HCT116 (cell line): ENCODE measurements at regions not wholly inside any gene's neighbourhood (a gene's known extent, or its start where the extent isn't known, plus 50 kb on each side); places are given as distances from the start of the nearest gene placed in this dataset.

Experiments used
- ATAC-seq: fragments of 200-7000 bp; cut with Tn5 transposase; 2 replicates; pipeline ENCODE4 v1.9.1; 2020; ENCODE audit warnings: mild to moderate bottlenecking, moderate library complexity
- BruUV-seq: library from RNA; stranded (reverse); fragments of 400-500 nt; replicated peaks from 2 replicates; lab custom pipeline; 2021; lab: Mats Ljungman, UMichigan
- CTCF ChIA-PET: fragments of 300-600 bp; sonication (Branson Sonifier 250); formaldehyde crosslinking; loops from one replicate; lab custom pipeline; 2021; ENCODE audit warnings: antibody characterized with exemption; lab: Charles Lee
- POLR2A ChIA-PET: fragments of 300-600, 350-600 bp; sonication (Branson Sonifier 250); formaldehyde crosslinking; loops from one replicate; lab custom pipeline; 2021; ENCODE audit warnings: antibody characterized with exemption; lab: Charles Lee
- RAD21 ChIA-PET, 2 experiments: fragments of 300-600 bp; sonication (Branson Sonifier 250); formaldehyde crosslinking; loops; one replicate each; lab custom pipeline; 2023; ENCODE audit warnings: low total read pairs in 2 of 2; ENCODE audit not compliant: uncharacterized antibody in 2 of 2, unreplicated experiment in 2 of 2, low non-redundant PET in 1 of 2; lab: Charles Lee
- DNase-seq: peaks from one replicate; pipeline ENCODE4 v3.0.0-alpha.2; 2010; ENCODE audit warnings: low read depth, low spot score
- H2AFZ ChIP-seq: fragments of 200-600 bp; shearing (Covaris generic), sonication (generic); 2 replicates; pipeline ENCODE4 v1.6.1; 2017; ENCODE audit warnings: low read depth, mixed run types, mixed read lengths, antibody characterized with exemption, low read length; ENCODE audit not compliant: poor library complexity, severe bottlenecking
- H3K27ac ChIP-seq: 2 replicates; pipeline ENCODE4 v1.5.1; 2012; ENCODE audit warnings: low read depth, low read length
- H3K27me3 ChIP-seq: fragments of 200-600 bp; sonication (generic); 2 replicates; pipeline ENCODE4 v1.6.1; 2016; ENCODE audit warnings: mixed run types, low read length, mixed read lengths; ENCODE audit not compliant: insufficient read depth
- H3K36me3 ChIP-seq, 2 experiments: fragments of 200-500 bp in 1 of 2; fragments of 200-600 bp in 1 of 2; sonication (Bioruptor generic) in 1 of 2; sonication (generic) in 1 of 2; 2 replicates each; pipeline versions ENCODE4 v1.5.1 to v1.6.1; 2014 to 2016; ENCODE audit warnings: low read length in 2 of 2, inconsistent platforms in 1 of 2, mixed read lengths in 1 of 2, mixed run types in 1 of 2; ENCODE audit not compliant: insufficient read depth in 2 of 2, control insufficient read depth in 1 of 2
- H3K4me1 ChIP-seq, 2 experiments: fragments of 200-600 bp in 1 of 2; sonication (generic) in 1 of 2; 2 replicates each; pipeline versions ENCODE4 v1.5.1 to v1.6.1; 2012 to 2017; ENCODE audit warnings: low read length in 2 of 2, inconsistent platforms in 1 of 2, mild to moderate bottlenecking in 1 of 2, mixed read lengths in 1 of 2, mixed run types in 1 of 2, moderate library complexity in 1 of 2; ENCODE audit not compliant: insufficient read depth in 2 of 2, control insufficient read depth in 1 of 2
- H3K4me2 ChIP-seq: fragments of 200-600 bp; sonication (generic); 2 replicates; pipeline ENCODE4 v1.6.1; 2017; ENCODE audit warnings: mixed run types, low read length, mixed read lengths
- H3K4me3 ChIP-seq, 2 experiments: fragments of 200-600 bp in 1 of 2; sonication (generic) in 1 of 2; replicated peaks in 1 of 2; 2 replicates each; pipeline ENCODE4 v1.5.1; 2011 to 2016; ENCODE audit warnings: low read length in 2 of 2, control low read depth in 1 of 2, low read depth in 1 of 2, mild to moderate bottlenecking in 1 of 2, mixed read lengths in 1 of 2, mixed run types in 1 of 2
- H3K79me2 ChIP-seq: fragments of 200-600 bp; sonication (generic); 2 replicates; pipeline ENCODE4 v1.6.1; 2017; ENCODE audit warnings: mild to moderate bottlenecking, mixed run types, low read length, moderate library complexity, mixed read lengths; ENCODE audit not compliant: insufficient read depth
- H3K9ac ChIP-seq: fragments of 200-600 bp; sonication (generic); 2 replicates; pipeline ENCODE4 v1.6.1; 2016; ENCODE audit warnings: low read length, mixed read lengths
- H3K9me2 ChIP-seq: fragments of 200-600 bp; sonication (generic), shearing (Covaris generic); 2 replicates; pipeline ENCODE4 v1.6.1; 2017; ENCODE audit warnings: mixed run types, mild to moderate bottlenecking, moderate library complexity; ENCODE audit not compliant: insufficient read depth
- H3K9me3 ChIP-seq, 2 experiments: fragments of 200-500 bp in 1 of 2; fragments of 200-600 bp in 1 of 2; sonication (Bioruptor generic) in 1 of 2; sonication (generic) in 1 of 2; 2 replicates each; pipeline ENCODE4 v1.6.1; 2014 to 2017; ENCODE audit warnings: low read length in 2 of 2, mixed read lengths in 2 of 2, inconsistent platforms in 1 of 2, low read depth in 1 of 2, mild to moderate bottlenecking in 1 of 2, mixed run types in 1 of 2, moderate library complexity in 1 of 2; ENCODE audit not compliant: control insufficient read depth in 1 of 2, insufficient read depth in 1 of 2
- H4K20me1 ChIP-seq: fragments of 200-600 bp; sonication (generic), shearing (Covaris generic); 2 replicates; pipeline ENCODE4 v1.6.1; 2017; ENCODE audit warnings: mixed run types, mild to moderate bottlenecking, moderate library complexity; ENCODE audit not compliant: insufficient read depth
- CEBPB ChIP-seq: IDR thresholded peaks from 2 replicates; pipeline ENCODE4 v1.6.1; 2012; ENCODE audit warnings: low read depth
- JUND ChIP-seq: IDR thresholded peaks from 2 replicates; pipeline ENCODE4 v1.6.1; 2012
- POLR2AphosphoS5 ChIP-seq: IDR thresholded peaks from 2 replicates; pipeline ENCODE4 v1.6.1; 2011; ENCODE audit warnings: mild to moderate bottlenecking, low read depth, low read length, moderate library complexity
- SIN3A ChIP-seq: IDR thresholded peaks from 2 replicates; pipeline ENCODE4 v1.6.1; 2012; ENCODE audit warnings: low read depth
- SP1 ChIP-seq: IDR thresholded peaks from 2 replicates; pipeline ENCODE4 v1.6.1; 2012; ENCODE audit warnings: low read depth
- intact Hi-C: fragments of 100-400 bp; cut with micrococcal nuclease; formaldehyde crosslinking; loops from 2 replicates; pipeline ENCODE4 v1.10.0; 2022
- TF ChIP-seq, protein P1 (sequence below): IDR thresholded peaks from 2 replicates; pipeline ENCODE4 v1.6.1; 2011; ENCODE audit warnings: mild to moderate bottlenecking, low read length, moderate library complexity; ENCODE audit not compliant: insufficient replicate concordance; ENCODE audit errors: extremely low read depth

DNA sequence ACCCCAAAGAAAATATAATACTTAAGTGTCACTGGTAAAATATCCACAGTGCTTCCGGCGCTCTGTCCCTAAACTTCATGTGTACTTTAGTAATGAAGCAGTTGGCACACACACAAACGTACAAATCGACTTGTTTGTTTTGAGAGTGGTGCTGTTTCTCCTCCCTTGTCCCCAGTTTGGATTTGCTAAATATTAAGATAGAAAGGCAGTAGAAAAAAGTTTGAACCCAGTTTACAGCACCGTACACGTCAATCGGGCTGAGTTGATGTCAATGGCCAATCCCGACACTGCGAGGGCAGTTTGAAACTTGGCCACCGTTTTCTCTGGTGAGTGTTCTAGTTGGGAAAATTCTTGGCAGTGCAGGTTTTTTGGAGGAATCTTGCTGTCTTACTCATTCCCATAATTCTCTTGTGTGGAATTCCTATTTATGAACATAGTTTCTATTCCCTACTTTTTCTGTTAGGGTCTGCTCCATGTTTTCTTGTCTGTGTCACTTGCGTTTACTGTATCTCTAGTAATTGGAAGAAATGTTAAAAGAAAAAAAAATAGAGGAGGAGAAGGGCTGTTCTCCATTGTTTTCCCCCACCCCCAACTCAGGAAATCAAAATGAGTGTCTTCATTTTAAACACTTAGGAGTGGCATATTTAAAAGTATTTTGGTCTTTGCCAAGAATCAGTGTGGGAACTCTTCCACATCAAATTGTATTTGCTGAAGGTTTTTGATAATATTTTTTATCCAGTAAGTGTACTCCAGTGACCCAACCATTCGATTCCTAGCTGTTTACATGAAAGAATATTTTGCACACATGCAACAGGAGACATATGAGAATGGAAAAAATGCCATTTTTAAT lies 72.3 kb downstream of the OR2B2 start:
- DNase-seq (no peak), ATAC-seq (peak; percentile 28)
- intact Hi-C loops: no loop called here
- Histone ChIP-seq H3K9ac (peak overlapping the region; percentile 99), H3K4me3 (peak overlapping the region; percentile 65 to 78), H3K79me2 (no peaks in the 10 kb centered on the region; the same call in 1 of the 2 replicates), H3K4me1 (peaks cover 20 to 35% of the 10 kb centered on the region in 2 experiments), H4K20me1 (no peaks in the 10 kb centered on the region), H3K4me2 (peak overlapping the region; percentile 82), H3K27me3 (no peaks in the 10 kb centered on the region), H3K9me2 (no peaks in the 10 kb centered on the region), H3K27ac (peak overlapping the region; percentile 98), H3K9me3 (no peaks in the 10 kb centered on the region), H3K36me3 (no peaks in the 10 kb centered on the region; a peak in 1 of 4 replicates), H2AFZ (no peak overlapping the region)
- BruUV-seq: no TSS peak
- ChIA-PET RAD21 (interaction anchor here in 1 of 2 experiments (2.9 kb wide), 1 partner anchor 51 kb away, joined by 18 read pairs; a partner anchor contains a TSS), POLR2A (interaction anchor here (0.9 to 11.9 kb wide), 9 partner anchors 10 to 55 kb away, joined by 3 to 422 read pairs (median 38); a partner anchor contains a TSS), CTCF (no interaction called here)
- no peak for TF ChIP-seq CEBPB
- peak; percentile 64 for TF ChIP-seq POLR2AphosphoS5
- no peak for TF ChIP-seq SIN3A
- peak; percentile 24 for TF ChIP-seq JUND
- peak; percentile 63 for TF ChIP-seq SP1
- TF ChIP-seq, protein P1, sequence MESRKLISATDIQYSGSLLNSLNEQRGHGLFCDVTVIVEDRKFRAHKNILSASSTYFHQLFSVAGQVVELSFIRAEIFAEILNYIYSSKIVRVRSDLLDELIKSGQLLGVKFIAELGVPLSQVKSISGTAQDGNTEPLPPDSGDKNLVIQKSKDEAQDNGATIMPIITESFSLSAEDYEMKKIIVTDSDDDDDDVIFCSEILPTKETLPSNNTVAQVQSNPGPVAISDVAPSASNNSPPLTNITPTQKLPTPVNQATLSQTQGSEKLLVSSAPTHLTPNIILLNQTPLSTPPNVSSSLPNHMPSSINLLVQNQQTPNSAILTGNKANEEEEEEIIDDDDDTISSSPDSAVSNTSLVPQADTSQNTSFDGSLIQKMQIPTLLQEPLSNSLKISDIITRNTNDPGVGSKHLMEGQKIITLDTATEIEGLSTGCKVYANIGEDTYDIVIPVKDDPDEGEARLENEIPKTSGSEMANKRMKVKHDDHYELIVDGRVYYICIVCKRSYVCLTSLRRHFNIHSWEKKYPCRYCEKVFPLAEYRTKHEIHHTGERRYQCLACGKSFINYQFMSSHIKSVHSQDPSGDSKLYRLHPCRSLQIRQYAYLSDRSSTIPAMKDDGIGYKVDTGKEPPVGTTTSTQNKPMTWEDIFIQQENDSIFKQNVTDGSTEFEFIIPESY: no peak
